ENCODE measurements at regions not wholly inside any gene's neighbourhood (a gene's known extent, or its start where the extent isn't known, plus 50 kb on each side); places are given as distances from the start of the nearest gene placed in this dataset.

- no peak for DNase-seq (ENCODE audit: low spot score)
These were observed 61.7 kb upstream of the PPP2R2B start for GRCh38 chr5:146940295-146940694.

GRCh38 chr5:146944019-146944418, 65.5 kb upstream of the PPP2R2B start:
- DNase-seq (ENCODE audit: low spot score): no peak

- no peak for DNase-seq (ENCODE audit: low spot score)
These were observed 66.4 kb upstream of the PPP2R2B start for GRCh38 chr5:146944764-146945616.

- no peak for DNase-seq (ENCODE audit: low spot score)
These were observed 67.1 kb upstream of the PPP2R2B start for GRCh38 chr5:146945617-146946084.

- DNase-seq (ENCODE audit: low spot score): no peak
These were observed 68.8 kb upstream of the PPP2R2B start for GRCh38 chr5:146947181-146947941.

GRCh38 chr5:146948666-146949065, 70.1 kb upstream of the PPP2R2B start:
- no peak for DNase-seq (ENCODE audit: low spot score)

- no peak for DNase-seq (ENCODE audit: low spot score)
These were observed 73.6 kb upstream of the PPP2R2B start for GRCh38 chr5:146952168-146952567.

- no peak for DNase-seq (ENCODE audit: low spot score)
These were observed 77.7 kb upstream of the PPP2R2B start for GRCh38 chr5:146956217-146956616.

- DNase-seq (ENCODE audit: low spot score): no peak
These were observed 80.8 kb upstream of the PPP2R2B start for GRCh38 chr5:146959360-146959759.

GRCh38 chr5:146962801-146963355, 84.3 kb upstream of the PPP2R2B start:
- no peak for DNase-seq (ENCODE audit: low spot score)

GRCh38 chr5:146965761-146966659, 87.5 kb upstream of the PPP2R2B start:
- DNase-seq (ENCODE audit: low spot score): peak; percentile 53

GRCh38 chr5:146967646-146968045, 89.1 kb upstream of the PPP2R2B start:
- no peak for DNase-seq (ENCODE audit: low spot score)

- no peak for DNase-seq (ENCODE audit: low spot score)
These were observed 92.8 kb upstream of the PPP2R2B start for GRCh38 chr5:146971401-146971800.

GRCh38 chr5:146986469-146986868, 107.9 kb upstream of the PPP2R2B start:
- DNase-seq (ENCODE audit: low spot score): no peak

GRCh38 chr5:146993876-146994530, 115.4 kb upstream of the PPP2R2B start:
- no peak for DNase-seq (ENCODE audit: low spot score)

GRCh38 chr5:146995878-146996277, 117.3 kb upstream of the PPP2R2B start:
- no peak for DNase-seq (ENCODE audit: low spot score)

GRCh38 chr5:147015405-147015804, 136.8 kb upstream of the PPP2R2B start:
- no peak for DNase-seq (ENCODE audit: low spot score)

- DNase-seq (ENCODE audit: low spot score): no peak
These were observed 138.6 kb upstream of the PPP2R2B start for GRCh38 chr5:147017191-147017590.

- DNase-seq (ENCODE audit: low spot score): no peak
These were observed 139.1 kb upstream of the PPP2R2B start for GRCh38 chr5:147017621-147018020.

GRCh38 chr5:147018812-147019211, 140.3 kb upstream of the PPP2R2B start:
- DNase-seq (ENCODE audit: low spot score): no peak

GRCh38 chr5:147036691-147037245, 158.2 kb upstream of the PPP2R2B start:
- no peak for DNase-seq (ENCODE audit: low spot score)
